ENCODE measurements at regions not wholly inside any gene's neighbourhood (a gene's known extent, or its start where the extent isn't known, plus 50 kb on each side); places are given as distances from the start of the nearest gene placed in this dataset.
A peak's percentile ranks its signal among the peaks of the same experiment; 100 is the strongest.

GRCh38 chr2:149832324-149832723 is 244.7 kb upstream of the MMADHC start:
- POLR2A ChIA-PET (ENCODE audit: unreplicated experiment): no interaction called here

GRCh38 chr2:149828520-149829210 is 241.1 kb upstream of the MMADHC start:
- no TSS peak for BruUV-seq (replicated peaks)
- no peaks in the 10 kb centered on the region for H3F3A ChIP-seq (ENCODE audit: low read length, unreplicated experiment)

More at GRCh38 chr2:149832324-149832723, 244.7 kb upstream of the MMADHC start:
- Histone ChIP-seq H3K4me2 (ENCODE audit: low read length) (no peak overlapping the region), H3F3A (ENCODE audit: low read length, unreplicated experiment) (no peaks in the 10 kb centered on the region), H2AFZ (ENCODE audit: low read length) (no peak overlapping the region), H3K4me1 (ENCODE audit: insufficient read depth, low read length) (no peaks in the 10 kb centered on the region), H3K9ac (ENCODE audit: low read length) (no peak overlapping the region), H3K79me2 (ENCODE audit: low read length) (no peaks in the 10 kb centered on the region), H4K20me1 (ENCODE audit: low read length) (no peaks in the 10 kb centered on the region), H3K27ac (ENCODE audit: low read length) (no peak overlapping the region), H3K4me3 (ENCODE audit: low read length) (no peak overlapping the region), H3K27me3 (ENCODE audit: low read length) (no peaks in the 10 kb centered on the region), H3K9me3 (ENCODE audit: low read length) (no peaks in the 10 kb centered on the region), H3K9me2 (replicated peaks; ENCODE audit: low read length) (no peaks in the 10 kb centered on the region), H3K36me3 (ENCODE audit: low read depth, low read length) (no peaks in the 10 kb centered on the region)
- no TSS peak for BruUV-seq (replicated peaks)
- ATAC-seq (no peak), DNase-seq (peak; percentile 37)
- TF ChIP-seq CTCF (conservative IDR thresholded peaks at IDR 0.05; ENCODE audit: low read depth, low read length): no peak
- TF ChIP-seq EZH2 (IDR thresholded peaks at IDR 0.05; ENCODE audit: low read length, unreplicated experiment): no peak
- TF ChIP-seq EZH2phosphoT487 (IDR thresholded peaks at IDR 0.05; ENCODE audit: borderline replicate concordance, low read length): no peak
- intact Hi-C loops (cut with micrococcal nuclease): no loop called here
- CTCF ChIA-PET: no interaction called here

More at GRCh38 chr2:149828520-149829210, 241.1 kb upstream of the MMADHC start:
- Histone ChIP-seq H3K4me1 (ENCODE audit: insufficient read depth, low read length) (no peaks in the 10 kb centered on the region), H2AFZ (ENCODE audit: low read length) (no peak overlapping the region), H3K27ac (ENCODE audit: low read length) (no peak overlapping the region), H3K9ac (ENCODE audit: low read length) (no peak overlapping the region), H3K9me2 (replicated peaks; ENCODE audit: low read length) (no peaks in the 10 kb centered on the region), H3K27me3 (ENCODE audit: low read length) (no peaks in the 10 kb centered on the region), H3K9me3 (ENCODE audit: low read length) (no peaks in the 10 kb centered on the region), H4K20me1 (ENCODE audit: low read length) (no peaks in the 10 kb centered on the region), H3K79me2 (ENCODE audit: low read length) (no peaks in the 10 kb centered on the region), H3K4me3 (ENCODE audit: low read length) (no peak overlapping the region), H3K36me3 (ENCODE audit: low read depth, low read length) (no peaks in the 10 kb centered on the region), H3K4me2 (ENCODE audit: low read length) (no peak overlapping the region)
- DNase-seq: no peak
- no peak for ATAC-seq
- CTCF ChIA-PET: no interaction called here
- intact Hi-C loops (cut with micrococcal nuclease): no loop called here
- TF ChIP-seq EZH2 (IDR thresholded peaks at IDR 0.05; ENCODE audit: low read length, unreplicated experiment) (no peak), CTCF (conservative IDR thresholded peaks at IDR 0.05; ENCODE audit: low read depth, low read length) (no peak), EZH2phosphoT487 (IDR thresholded peaks at IDR 0.05; ENCODE audit: borderline replicate concordance, low read length) (no peak)
- POLR2A ChIA-PET (ENCODE audit: unreplicated experiment): no interaction called here

All from PC-3 (cell line).